AG04449 (cell line): ENCODE measurements at regions not wholly inside any gene's neighbourhood (a gene's known extent, or its start where the extent isn't known, plus 50 kb on each side); places are given as distances from the start of the nearest gene placed in this dataset.

Source experiments
- CTCF ChIA-PET: fragments of 350-600 bp; formaldehyde crosslinking; extraction: SDS; loops from one replicate; lab custom pipeline; 2021; ENCODE audit warnings: antibody characterized with exemption; lab: Yijun Ruan, JAX
- POLR2A ChIA-PET: fragments of 400-600, 350-600 bp; formaldehyde crosslinking; extraction: SDS; loops from one replicate; lab custom pipeline; 2020; ENCODE audit warnings: antibody characterized with exemption, inconsistent platforms; lab: Yijun Ruan, JAX
- DNase-seq: peaks from one replicate; pipeline ENCODE4 v3.0.0-alpha.2; 2010; ENCODE audit warnings: low read depth, low spot score
- H3K4me3 ChIP-seq: 2 replicates; pipeline ENCODE4 v1.5.1; 2011; ENCODE audit warnings: low read depth, mild to moderate bottlenecking, control low read depth, low read length
- TF ChIP-seq, protein P1 (sequence below): IDR thresholded peaks from one replicate; pipeline ENCODE4 v1.5.1; 2011; ENCODE audit warnings: mild to moderate bottlenecking, moderate library complexity, low read length, control low read depth, inconsistent platforms; ENCODE audit not compliant: insufficient read depth; ENCODE audit errors: missing control alignments

DNA sequence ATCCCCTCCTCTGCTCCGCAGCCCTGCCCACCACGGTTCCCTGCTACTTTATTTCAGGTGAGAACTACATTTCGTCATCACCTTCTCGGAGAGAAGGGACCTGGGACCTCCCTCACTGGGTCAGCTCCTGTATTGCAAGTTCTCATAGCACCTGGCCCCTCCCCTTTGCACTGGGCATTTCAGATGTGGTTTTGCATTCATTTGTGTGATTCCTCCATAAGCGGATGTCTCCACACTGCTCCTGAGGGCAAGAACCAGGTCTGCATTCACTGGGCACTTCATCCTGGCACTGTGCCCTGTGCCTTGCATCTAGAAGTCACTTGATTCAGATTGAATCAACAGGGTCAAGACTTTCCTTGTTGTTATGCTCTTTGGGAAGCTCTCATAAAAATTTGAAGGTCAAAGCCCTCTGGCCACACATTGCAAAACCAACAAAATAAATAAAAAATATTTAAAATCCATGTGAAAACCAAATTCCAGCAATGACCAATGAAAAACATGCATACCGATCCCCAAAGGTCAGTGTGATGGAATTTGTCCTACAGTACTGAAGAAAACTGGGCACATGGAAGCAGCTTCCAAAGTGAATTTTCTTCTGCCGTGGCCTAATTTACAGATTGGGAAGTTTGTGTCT lies 89.1 kb upstream of the F13A1 start:
- TF ChIP-seq, protein P1, sequence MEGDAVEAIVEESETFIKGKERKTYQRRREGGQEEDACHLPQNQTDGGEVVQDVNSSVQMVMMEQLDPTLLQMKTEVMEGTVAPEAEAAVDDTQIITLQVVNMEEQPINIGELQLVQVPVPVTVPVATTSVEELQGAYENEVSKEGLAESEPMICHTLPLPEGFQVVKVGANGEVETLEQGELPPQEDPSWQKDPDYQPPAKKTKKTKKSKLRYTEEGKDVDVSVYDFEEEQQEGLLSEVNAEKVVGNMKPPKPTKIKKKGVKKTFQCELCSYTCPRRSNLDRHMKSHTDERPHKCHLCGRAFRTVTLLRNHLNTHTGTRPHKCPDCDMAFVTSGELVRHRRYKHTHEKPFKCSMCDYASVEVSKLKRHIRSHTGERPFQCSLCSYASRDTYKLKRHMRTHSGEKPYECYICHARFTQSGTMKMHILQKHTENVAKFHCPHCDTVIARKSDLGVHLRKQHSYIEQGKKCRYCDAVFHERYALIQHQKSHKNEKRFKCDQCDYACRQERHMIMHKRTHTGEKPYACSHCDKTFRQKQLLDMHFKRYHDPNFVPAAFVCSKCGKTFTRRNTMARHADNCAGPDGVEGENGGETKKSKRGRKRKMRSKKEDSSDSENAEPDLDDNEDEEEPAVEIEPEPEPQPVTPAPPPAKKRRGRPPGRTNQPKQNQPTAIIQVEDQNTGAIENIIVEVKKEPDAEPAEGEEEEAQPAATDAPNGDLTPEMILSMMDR = no peak
- no peak overlapping the region for H3K4me3 ChIP-seq
- DNase-seq = no peak
- ChIA-PET POLR2A (no interaction called here), CTCF (no interaction called here)

DNA sequence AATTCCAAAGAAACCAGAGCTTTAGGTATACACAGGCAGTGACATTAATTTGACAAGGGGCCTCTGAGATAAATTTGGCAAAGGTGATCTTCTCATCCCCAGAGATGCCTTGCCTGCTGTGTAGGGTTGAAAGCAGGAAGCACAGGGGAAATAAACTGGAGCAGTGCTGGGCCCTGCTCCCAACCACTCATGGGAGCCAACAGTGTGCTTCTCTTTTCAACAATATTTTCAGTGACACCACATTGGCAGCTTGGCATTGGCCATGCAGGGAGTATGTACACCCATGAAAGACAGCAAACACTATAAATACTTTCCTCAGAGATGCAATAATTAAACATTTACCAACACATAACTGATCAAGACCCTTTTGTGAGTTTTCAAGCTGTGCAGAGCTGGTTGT lies 90.7 kb upstream of the F13A1 start:
- no peak overlapping the region for H3K4me3 ChIP-seq
- TF ChIP-seq, protein P1 = no peak
- CTCF ChIA-PET = no interaction called here
- POLR2A ChIA-PET = no interaction called here
- DNase-seq = no peak

DNA sequence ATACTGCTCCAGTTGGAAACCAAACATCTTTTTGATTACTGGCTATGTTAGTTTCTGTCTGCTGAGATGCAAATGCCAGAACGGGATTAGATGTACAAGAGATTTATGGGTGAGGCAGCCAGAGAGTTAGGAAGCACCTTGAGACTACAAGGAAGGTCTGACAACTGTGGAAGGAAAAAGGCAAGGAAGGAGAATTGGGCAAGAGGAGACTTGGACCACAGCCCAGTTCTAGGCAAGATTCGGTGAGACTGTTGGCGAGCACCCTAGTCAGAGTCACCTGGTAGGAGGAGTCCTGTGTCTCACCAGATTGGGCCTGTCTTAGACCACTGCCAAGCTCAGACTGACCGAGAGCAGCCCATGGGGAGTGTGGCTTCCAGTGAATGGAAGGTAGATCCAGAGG lies 91.8 kb upstream of the F13A1 start:
- no peak overlapping the region for H3K4me3 ChIP-seq
- TF ChIP-seq, protein P1 = no peak
- ChIA-PET POLR2A (no interaction called here), CTCF (no interaction called here)
- DNase-seq = no peak

DNA sequence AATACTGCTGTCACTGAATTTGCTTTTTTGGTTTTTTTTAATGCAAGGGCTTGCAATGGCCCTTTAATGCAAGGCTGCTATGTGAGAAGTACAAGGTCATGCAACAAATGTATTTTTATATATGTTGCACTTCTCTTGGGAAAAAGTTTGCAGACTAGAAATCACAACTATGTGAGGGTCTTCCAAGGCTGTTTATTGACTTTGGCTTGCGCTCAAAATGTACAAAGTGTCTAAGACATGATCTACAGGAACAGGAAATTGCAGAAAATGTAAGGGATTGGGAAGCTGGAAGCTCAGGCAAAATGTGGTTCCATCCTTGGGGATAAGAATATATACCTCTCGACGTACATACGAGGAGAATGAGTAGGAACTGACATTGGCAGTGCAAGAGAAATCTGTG lies 92.2 kb upstream of the F13A1 start:
- no peak overlapping the region for H3K4me3 ChIP-seq
- DNase-seq = no peak
- ChIA-PET POLR2A (no interaction called here), CTCF (no interaction called here)
- TF ChIP-seq, protein P1 = no peak

DNA sequence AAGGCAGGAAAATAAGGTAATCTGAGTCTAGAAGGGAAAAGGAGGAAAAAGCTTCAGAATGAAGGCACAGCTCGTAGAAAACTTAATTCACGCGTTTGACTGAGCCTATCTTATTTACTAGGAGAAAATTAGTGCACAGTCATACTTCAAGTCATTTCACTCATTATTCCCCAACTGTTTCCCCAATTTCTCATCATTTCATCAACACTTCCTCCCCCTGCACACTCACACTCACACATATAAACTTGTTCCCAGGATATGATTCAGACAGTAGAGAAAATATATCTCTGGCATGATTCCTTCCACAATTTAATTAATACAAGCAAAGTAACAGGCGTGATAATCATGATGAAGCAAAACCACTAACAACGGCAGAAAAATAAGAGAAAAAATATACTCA lies 94.5 kb upstream of the F13A1 start:
- no peak overlapping the region for H3K4me3 ChIP-seq
- ChIA-PET POLR2A (no interaction called here), CTCF (no interaction called here)
- DNase-seq = no peak
- TF ChIP-seq, protein P1 = no peak

DNA sequence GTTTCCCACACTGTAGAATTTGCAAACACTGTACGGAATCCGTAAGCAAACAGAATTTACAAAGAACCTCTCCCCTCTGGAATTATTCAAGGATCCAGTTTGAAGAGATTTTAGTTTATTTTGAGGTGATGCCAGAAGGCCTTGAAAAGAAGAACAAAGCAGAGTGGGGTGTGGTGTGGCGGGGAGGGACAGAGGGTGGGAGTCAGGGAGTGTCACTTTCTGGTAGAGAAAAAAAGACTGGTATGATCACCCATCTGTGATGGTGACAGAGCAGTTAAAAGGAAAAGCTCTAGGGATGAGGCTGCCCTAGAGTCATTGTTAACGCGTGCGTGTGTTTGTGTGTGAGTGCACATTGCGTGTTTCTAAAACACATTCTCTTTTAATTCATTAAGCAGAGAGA lies 97.0 kb upstream of the F13A1 start:
- DNase-seq = no peak
- H3K4me3 ChIP-seq = no peak overlapping the region
- TF ChIP-seq, protein P1 = no peak
- ChIA-PET CTCF (no interaction called here), POLR2A (no interaction called here)
